HG02571 (cell line): ENCODE measurements at regions not wholly inside any gene's neighbourhood (a gene's known extent, or its start where the extent isn't known, plus 50 kb on each side); places are given as distances from the start of the nearest gene placed in this dataset.

Source experiments
- ATAC-seq: cut with Tn5 transposase; IDR thresholded peaks from one replicate; pipeline ENCODE4 v1.9.1; 2021; ENCODE audit warnings: mild to moderate bottlenecking, moderate library complexity; ENCODE audit not compliant: unreplicated experiment

DNA sequence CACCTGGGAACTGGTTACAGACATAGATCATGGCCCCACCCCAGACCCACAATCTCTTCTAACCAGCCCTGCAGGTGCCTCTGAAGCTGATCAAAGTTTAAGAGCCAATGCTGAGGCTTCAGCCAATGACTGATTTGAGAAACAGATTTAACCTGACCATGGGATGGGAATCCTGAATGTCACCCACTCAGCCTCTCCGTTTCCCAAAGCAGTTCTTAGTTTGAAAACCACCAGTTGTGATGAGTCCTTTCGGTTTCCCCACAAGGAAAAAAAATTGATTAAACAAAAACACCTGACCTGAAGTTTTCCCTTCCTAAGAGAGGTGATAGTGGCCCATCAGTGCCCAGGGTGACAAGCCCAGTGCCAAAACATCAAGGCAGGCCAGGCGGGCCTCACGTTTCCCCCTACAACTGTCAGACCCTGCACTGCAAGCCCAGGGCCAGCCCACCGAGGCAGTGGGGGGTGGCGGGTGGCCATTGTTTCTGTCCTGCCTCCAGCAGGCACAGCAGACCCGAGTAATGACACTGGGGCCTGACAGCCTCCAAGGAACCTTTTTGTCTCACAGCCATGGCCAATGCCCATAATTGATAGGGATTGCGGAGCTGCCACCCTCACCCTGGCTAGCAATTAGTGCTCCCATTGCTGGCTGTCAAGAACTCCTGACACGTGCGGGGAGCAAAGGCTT is 75.4 kb upstream of the ZMIZ1 start:
- ATAC-seq, result no peak

- no peak for ATAC-seq
Measured at GRCh38 chr10:78995987-78996791, 72.6 kb upstream of the ZMIZ1 start.

DNA sequence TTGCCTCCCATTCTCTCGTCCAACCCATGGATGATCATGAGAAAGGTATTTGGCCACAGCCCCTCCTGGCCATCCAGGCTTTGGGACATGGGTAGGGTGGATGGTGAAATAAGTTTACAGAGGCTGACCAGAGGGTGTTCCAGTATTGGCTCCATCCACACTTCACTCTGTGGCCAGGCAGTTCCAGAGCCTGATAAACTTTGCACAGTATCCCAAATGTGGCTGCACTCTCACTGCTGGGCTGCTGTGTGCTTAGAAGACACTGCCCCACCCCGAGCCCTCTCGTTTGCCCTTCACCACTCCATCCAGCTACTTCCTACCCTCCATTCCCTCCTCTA is 72.0 kb upstream of the ZMIZ1 start:
- no peak for ATAC-seq

- no peak for ATAC-seq
Measured at GRCh38 chr10:78997635-78998618, 70.8 kb upstream of the ZMIZ1 start.

- ATAC-seq, result no peak
Measured at GRCh38 chr10:79001082-79001885, 67.5 kb upstream of the ZMIZ1 start.

DNA sequence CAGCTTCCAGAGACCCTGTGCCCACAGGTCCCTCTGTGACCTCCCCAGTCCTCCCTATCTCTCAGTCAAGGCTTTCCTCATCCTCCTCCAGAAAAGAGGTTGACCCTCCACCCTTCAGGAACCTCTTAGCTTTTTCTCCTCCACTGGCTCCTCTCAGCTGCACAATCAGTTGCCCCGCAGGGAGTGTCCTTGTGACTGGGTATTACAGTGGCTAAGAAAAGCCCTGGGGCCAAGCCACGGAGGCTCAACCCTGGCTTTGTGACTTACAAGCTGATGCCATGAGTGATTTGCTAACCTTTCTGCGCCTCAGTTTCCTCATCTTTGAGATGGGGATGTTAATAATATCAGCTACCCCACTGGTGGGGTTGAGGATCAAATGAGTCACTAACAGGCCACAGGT is 66.4 kb upstream of the ZMIZ1 start:
- ATAC-seq, result no peak

DNA sequence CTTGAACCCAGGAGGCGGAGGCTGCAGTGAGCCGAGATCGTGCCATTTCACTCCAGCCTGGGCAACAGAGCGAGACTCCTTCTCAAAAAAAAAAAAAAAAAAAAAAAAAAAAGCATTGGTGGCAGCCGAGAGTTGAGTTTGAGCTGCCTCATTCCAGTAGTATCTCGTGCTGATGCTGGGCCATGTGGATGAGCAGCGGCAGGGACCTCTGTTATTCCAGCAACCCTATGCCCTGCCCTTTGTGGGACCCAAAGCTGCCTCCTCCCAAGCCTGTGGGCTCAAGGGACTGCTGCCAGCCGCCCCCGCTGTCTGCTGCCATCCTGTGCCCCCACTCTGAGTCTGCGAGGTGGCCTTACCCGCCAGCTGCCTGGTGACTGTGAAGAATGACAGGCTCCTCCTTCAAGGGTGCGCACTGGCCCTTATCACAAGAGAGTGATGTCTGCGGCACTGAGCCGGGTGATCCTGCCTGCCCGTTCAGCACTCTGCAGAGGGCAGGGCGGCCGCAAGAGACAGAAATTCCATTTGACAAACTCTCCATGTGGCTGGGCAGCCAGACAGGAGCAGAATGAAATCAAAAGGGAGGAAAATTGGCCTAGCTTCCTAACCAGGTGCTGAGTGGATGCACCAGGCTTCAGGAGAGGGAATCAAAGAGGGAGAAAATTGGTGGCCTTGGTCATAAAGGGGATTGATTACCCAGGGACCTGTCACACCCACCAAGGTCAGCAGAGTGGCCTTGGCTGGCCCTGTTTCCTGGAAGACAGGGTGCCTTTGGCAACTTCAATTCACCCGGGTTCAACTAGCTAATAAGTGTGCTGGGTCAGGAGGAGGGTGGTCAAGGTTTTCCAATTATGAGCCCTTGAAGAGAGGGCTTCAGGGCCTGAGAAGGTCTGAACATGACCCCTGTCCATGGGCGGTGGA is 65.3 kb upstream of the ZMIZ1 start:
- ATAC-seq, result no peak

- ATAC-seq, result no peak
Measured at GRCh38 chr10:79004311-79004710, 64.5 kb upstream of the ZMIZ1 start.

GRCh38 chr10:79005126-79005810 is 63.5 kb upstream of the ZMIZ1 start:
- no peak for ATAC-seq

DNA sequence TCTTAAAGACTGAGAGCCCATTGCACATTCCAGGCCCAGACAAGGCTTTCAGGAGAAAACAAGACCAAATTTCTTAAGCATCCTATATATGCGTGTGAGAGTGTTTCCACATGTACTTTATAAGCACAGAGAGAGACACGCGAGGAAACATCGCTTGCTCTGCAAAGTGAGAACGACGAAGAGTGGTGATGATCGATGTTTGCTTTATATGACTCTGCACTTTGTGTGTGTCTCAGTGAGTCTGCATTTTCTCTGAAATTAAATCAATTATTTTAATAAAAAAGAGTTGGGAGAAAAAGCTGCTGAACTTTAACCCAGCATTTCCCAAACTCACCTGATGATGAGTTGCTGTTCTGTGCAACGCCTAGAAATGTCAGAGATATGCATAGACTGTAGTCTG is 61.7 kb upstream of the ZMIZ1 start:
- no peak for ATAC-seq

GRCh38 chr10:79007421-79008319 is 61.1 kb upstream of the ZMIZ1 start:
- no peak for ATAC-seq

DNA sequence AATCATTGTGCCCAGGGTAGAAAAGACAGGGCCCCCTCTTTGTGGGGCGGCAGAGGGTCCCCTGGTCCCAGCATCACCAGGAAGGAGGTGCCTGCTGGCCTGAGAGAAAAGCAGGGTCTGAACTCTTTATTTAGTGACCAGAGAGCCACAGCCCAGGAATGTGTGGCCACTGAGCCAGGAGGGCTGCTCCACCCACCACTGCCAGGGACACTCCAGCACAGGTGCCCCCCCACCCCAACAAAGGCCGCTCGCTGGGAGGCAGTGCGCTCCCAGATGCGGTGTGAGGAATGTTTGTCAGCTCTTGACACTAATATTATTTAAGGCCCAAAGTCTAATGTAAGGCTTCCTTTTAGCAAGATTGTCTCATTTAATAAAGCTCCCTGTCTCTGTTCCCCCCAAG is 59.6 kb upstream of the ZMIZ1 start:
- ATAC-seq, result no peak

GRCh38 chr10:79012567-79012966 is 56.2 kb upstream of the ZMIZ1 start:
- ATAC-seq, result no peak

DNA sequence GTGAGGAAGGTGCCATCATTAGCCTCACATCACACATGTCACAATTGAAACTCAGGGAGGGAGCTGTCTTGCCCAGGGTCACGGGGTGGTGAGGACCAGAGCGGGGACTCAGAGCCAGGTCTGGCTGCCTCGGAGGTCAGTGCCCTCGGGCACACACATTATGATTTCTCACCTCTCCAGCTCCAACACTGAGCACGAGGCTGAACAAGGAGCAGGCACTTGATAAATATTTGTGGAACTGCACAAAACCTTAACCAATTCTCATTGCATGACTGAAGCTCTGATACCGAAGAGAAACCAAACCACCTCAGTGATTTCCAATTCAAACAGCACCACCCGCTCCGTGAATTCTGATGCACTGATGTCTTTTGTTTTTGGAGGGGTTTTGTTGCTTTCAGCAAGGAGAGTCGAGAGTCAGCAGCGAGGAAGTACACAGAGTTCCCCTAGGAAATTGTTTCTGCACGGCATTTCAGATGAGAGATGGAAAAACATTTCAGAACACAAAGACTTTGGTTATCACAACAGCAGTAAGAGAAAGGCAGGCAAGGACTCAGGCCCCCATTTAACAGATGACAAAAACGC is 55.3 kb upstream of the ZMIZ1 start:
- no peak for ATAC-seq

DNA sequence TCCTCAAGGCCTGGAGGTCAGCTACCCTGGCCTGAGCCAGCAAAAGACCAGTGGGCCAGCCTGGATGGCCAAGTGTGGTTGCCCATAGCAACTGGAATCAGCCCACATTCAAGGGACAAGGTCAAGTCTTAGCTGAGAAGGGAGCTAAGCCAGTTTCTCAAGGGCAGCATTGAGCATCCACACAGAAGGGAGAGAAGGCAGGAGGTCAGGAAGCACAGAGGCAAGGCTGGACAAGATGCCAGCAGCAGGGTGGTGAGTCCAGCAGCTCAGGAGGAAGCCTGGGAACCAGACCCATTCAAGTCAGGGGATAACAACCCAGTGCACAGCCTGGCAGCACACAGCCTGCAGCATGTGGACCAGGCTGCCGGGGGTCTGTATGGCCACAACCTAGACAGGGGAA is 54.0 kb upstream of the ZMIZ1 start:
- ATAC-seq, result no peak

DNA sequence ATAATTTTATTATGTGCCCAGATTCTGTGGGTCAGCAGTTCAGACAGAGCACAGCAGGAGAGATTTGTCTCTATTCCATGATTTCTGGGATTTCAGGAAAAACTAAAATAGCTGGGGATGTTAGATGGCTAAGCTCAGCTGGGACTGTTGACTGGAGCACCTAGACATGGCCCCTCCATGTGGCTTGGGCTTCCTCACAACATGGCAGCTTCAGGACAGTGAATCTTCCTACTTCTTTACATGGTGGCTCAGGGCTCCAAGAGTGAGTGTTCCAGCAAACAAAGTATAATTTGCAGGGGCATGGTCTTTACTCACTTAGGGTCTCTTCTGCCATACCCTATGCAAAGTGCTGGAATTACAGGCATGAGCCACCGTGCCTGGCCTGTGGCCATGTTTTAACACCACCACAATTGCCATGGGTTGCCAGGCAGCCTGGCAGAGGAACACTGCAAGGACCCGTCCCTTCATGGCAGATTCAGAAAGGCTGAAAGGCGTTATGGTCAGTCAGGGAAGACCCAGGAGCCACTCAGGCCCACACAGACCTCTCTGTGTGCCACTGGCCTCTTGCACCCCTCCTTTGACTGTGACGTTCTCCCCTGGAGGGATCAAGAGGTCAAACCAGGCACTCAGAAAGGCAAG is 50.8 kb upstream of the ZMIZ1 start:
- no peak for ATAC-seq

DNA sequence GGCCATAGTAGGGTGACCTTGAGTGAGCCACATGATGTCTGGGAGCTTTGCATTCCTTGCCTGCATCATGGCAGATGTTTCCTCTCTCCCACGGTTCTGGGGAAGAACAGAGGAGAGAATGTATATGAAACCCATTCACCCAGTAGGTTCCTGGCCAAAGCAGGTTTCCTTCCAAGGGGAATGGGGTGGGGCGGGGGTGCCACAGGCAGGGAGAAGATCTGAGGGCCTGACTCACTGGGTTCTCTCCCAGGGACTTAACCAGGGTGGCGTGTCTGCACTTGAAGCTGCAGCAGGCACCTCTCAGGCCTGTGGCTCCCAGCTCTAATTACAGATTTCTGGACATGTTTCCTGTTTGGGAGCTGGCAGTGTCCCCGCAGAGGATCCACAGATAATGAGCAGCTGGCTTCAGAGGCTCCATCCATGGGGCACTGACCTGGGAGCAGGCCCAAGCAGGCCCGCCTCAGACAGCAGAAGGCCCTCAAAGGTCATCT is 50.2 kb upstream of the ZMIZ1 start:
- ATAC-seq, result no peak
